ENCODE measurements at regions not wholly inside any gene's neighbourhood (a gene's known extent, or its start where the extent isn't known, plus 50 kb on each side); places are given as distances from the start of the nearest gene placed in this dataset.

DNA sequence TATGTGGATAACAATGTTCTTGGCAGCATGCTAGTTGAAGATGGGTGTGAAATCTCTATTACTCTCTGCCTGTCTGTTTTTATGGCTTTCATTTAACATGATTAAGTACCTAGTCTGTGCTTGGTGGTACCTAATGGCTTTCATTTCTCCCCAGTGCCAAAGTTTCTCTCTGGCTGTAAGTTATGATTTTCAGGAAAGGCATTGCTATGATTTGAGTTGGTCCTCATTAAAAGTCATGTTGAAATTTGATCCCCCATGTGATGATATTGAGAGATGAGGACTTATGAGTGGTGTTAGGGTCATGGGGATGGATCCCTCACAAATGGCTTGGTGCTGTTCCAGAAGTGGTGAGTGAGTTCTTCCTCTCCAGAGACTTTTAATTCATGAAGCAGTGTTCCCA, 162.4 kb upstream of the IL15 start:
- Histone ChIP-seq H3K27ac (ENCODE audit: insufficient read depth, low read depth, low read length) (no peak overlapping the region), H3K79me2 (ENCODE audit: control insufficient read depth, insufficient read depth, low read length) (no peaks in the 10 kb centered on the region), H3K27me3 (ENCODE audit: control insufficient read depth in 2 of 2, insufficient read depth in 2 of 2, low read length in 2 of 2) (no peaks in the 10 kb centered on the region), H3K4me3 (replicated peaks in 1 of 3; ENCODE audit: insufficient read depth in 1 of 3, low read depth in 1 of 3, low read length in 3 of 3) (no peak overlapping the region), H4K20me1 (replicated peaks; ENCODE audit: control insufficient read depth, extremely low read depth, insufficient read depth, low read length) (no peaks in the 10 kb centered on the region), H2AFZ (ENCODE audit: low read depth, low read length) (no peak overlapping the region), H3K4me1 (ENCODE audit: control insufficient read depth, extremely low read depth, insufficient read depth, low read length) (no peaks in the 10 kb centered on the region), H3K9ac (replicated peaks; ENCODE audit: extremely low read depth, insufficient read depth, low read length) (no peak overlapping the region), H3K9me3 (replicated peaks; ENCODE audit: control insufficient read depth, insufficient read depth, low read length) (no peaks in the 10 kb centered on the region), H3K36me3 (ENCODE audit: control insufficient read depth in 2 of 2, extremely low read depth in 1 of 2, insufficient read depth in 2 of 2, low read length in 2 of 2) (no peaks in the 10 kb centered on the region), H3K4me2 (ENCODE audit: insufficient read depth, low read length) (no peak overlapping the region), H3K9me1 (replicated peaks; ENCODE audit: control insufficient read depth, extremely low read depth, insufficient read depth, low read length) (no peaks in the 10 kb centered on the region)
- dilution Hi-C loops (cut with MboI; ENCODE audit: extremely low pct_ligation_motif_present, low sequenced_read_pairs), result no loop called here
- intact Hi-C loops (cut with micrococcal nuclease), result no loop called here
- no TSS peak for BruUV-seq (replicated peaks)
- TF ChIP-seq MYC (IDR thresholded peaks at IDR 0.05; ENCODE audit: low read depth, low read length) (no peak), GATA2 (IDR thresholded peaks at IDR 0.05; ENCODE audit: insufficient read depth, insufficient read length, low read depth, low read length) (no peak), POLR2A (IDR thresholded peaks at IDR 0.05; ENCODE audit: low read depth, low read length) (no peak), EZH2 (IDR thresholded peaks at IDR 0.05; ENCODE audit: borderline replicate concordance, low read depth, low read length, severe bottlenecking) (no peak), MAX (IDR thresholded peaks at IDR 0.05; ENCODE audit: insufficient read depth, insufficient read length) (no peak), JUN (IDR thresholded peaks at IDR 0.05; ENCODE audit: borderline replicate concordance, insufficient read depth, insufficient read length, low read depth) (no peak), POLR2AphosphoS5 (IDR thresholded peaks at IDR 0.05; ENCODE audit: insufficient read depth, low read depth, low read length) (no peak), FOS (IDR thresholded peaks at IDR 0.05; ENCODE audit: borderline replicate concordance, insufficient read depth, low read length) (no peak)
- TF ChIP-seq, protein P1, sequence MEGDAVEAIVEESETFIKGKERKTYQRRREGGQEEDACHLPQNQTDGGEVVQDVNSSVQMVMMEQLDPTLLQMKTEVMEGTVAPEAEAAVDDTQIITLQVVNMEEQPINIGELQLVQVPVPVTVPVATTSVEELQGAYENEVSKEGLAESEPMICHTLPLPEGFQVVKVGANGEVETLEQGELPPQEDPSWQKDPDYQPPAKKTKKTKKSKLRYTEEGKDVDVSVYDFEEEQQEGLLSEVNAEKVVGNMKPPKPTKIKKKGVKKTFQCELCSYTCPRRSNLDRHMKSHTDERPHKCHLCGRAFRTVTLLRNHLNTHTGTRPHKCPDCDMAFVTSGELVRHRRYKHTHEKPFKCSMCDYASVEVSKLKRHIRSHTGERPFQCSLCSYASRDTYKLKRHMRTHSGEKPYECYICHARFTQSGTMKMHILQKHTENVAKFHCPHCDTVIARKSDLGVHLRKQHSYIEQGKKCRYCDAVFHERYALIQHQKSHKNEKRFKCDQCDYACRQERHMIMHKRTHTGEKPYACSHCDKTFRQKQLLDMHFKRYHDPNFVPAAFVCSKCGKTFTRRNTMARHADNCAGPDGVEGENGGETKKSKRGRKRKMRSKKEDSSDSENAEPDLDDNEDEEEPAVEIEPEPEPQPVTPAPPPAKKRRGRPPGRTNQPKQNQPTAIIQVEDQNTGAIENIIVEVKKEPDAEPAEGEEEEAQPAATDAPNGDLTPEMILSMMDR (IDR thresholded peaks at IDR 0.05; ENCODE audit: extremely low read depth in 1 of 2, insufficient read depth in 1 of 2, low read depth in 1 of 2, low read length in 2 of 2), result no peak
- ChIA-PET CTCF (no interaction called here), POLR2A (no interaction called here)
- FAIRE-seq (no peak), DNase-seq (ENCODE audit: low read depth, low spot score) (no peak)
